ENCODE measurements at regions not wholly inside any gene's neighbourhood (a gene's known extent, or its start where the extent isn't known, plus 50 kb on each side); places are given as distances from the start of the nearest gene placed in this dataset.

GRCh38 chr6:23661549-23661948 is 464.5 kb upstream of the NRSN1 start:
- H2AK5ac ChIP-seq (ENCODE audit: low read depth, low read length) = no peak overlapping the region
- no peaks in the 10 kb centered on the region for H3K27me3 ChIP-seq (ENCODE audit: control insufficient read depth, insufficient read depth, low read length)
- no peak overlapping the region for H3K4me2 ChIP-seq (ENCODE audit: low read depth, low read length)
- H2BK20ac ChIP-seq (ENCODE audit: low read depth, low read length) = no peak overlapping the region
- no peak overlapping the region for H3K14ac ChIP-seq (replicated peaks; ENCODE audit: low read depth, low read length)
- H3K9me3 ChIP-seq (ENCODE audit: control insufficient read depth, insufficient read depth, low read length) = peaks cover 2% of the 10 kb centered on the region; the same call in 1 of the 2 replicates
- H4K91ac ChIP-seq (ENCODE audit: insufficient read depth, low read depth, low read length) = no peak overlapping the region
- no peak overlapping the region for H3K4ac ChIP-seq (ENCODE audit: low read depth, low read length)
- H3K23ac ChIP-seq (ENCODE audit: low read depth, low read length) = no peak overlapping the region
- ATAC-seq (ENCODE audit: low read depth) (no peak), DNase-seq (no peak)
- no peaks in the 10 kb centered on the region for H3K79me1 ChIP-seq (ENCODE audit: low read depth in 1 of 2, low read length in 2 of 2)
- H4K8ac ChIP-seq (ENCODE audit: low read depth in 2 of 2, low read length in 2 of 2) = no peak overlapping the region
- no peaks in the 10 kb centered on the region for H3K4me1 ChIP-seq (ENCODE audit: control insufficient read depth, insufficient read depth, low read length)
- H3K18ac ChIP-seq (ENCODE audit: low read depth, low read length) = no peak overlapping the region
- H3K9me1 ChIP-seq (ENCODE audit: insufficient read depth, low read length) = no peaks in the 10 kb centered on the region
- H3K36me3 ChIP-seq (ENCODE audit: control insufficient read depth, insufficient read depth, low read length) = no peaks in the 10 kb centered on the region
- ChIA-PET CTCF (no interaction called here), POLR2A (ENCODE audit: unreplicated experiment) (no interaction called here)
- H4K20me1 ChIP-seq (ENCODE audit: insufficient read depth, low read length) = no peaks in the 10 kb centered on the region
- TF ChIP-seq RFX5 (IDR thresholded peaks at IDR 0.05; ENCODE audit: low read depth, low read length) (no peak), MXI1 (IDR thresholded peaks at IDR 0.05; ENCODE audit: borderline replicate concordance, low read depth, low read length) (no peak), RCOR1 (IDR thresholded peaks at IDR 0.05; ENCODE audit: insufficient replicate concordance, low read length) (no peak), POLR2A (IDR thresholded peaks at IDR 0.05; ENCODE audit: low read depth, low read length) (no peak), FOS (IDR thresholded peaks at IDR 0.05; ENCODE audit: low read depth, low read length) (no peak), RAD21 (IDR thresholded peaks at IDR 0.05; ENCODE audit: low read length) (no peak), CEBPB (IDR thresholded peaks at IDR 0.05; ENCODE audit: low read depth, low read length) (no peak), CHD1 (IDR thresholded peaks at IDR 0.05; ENCODE audit: low read depth, low read length) (no peak), MAFK (IDR thresholded peaks at IDR 0.05; ENCODE audit: low read depth, low read length) (no peak), CTCF (conservative IDR thresholded peaks at IDR 0.05; ENCODE audit: low read depth, low read length) (no peak), NFE2L2 (IDR thresholded peaks at IDR 0.05; ENCODE audit: low read depth, low read length) (no peak), SMC3 (IDR thresholded peaks at IDR 0.05; ENCODE audit: low read depth, low read length) (no peak), BHLHE40 (IDR thresholded peaks at IDR 0.05; ENCODE audit: low read depth, low read length) (no peak), MAZ (IDR thresholded peaks at IDR 0.05; ENCODE audit: borderline replicate concordance, low read depth, low read length) (no peak)
- TF ChIP-seq, protein P1, sequence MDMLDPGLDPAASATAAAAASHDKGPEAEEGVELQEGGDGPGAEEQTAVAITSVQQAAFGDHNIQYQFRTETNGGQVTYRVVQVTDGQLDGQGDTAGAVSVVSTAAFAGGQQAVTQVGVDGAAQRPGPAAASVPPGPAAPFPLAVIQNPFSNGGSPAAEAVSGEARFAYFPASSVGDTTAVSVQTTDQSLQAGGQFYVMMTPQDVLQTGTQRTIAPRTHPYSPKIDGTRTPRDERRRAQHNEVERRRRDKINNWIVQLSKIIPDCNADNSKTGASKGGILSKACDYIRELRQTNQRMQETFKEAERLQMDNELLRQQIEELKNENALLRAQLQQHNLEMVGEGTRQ (IDR thresholded peaks at IDR 0.05; ENCODE audit: low read depth, low read length) = no peak
- TF ChIP-seq, protein P2, sequence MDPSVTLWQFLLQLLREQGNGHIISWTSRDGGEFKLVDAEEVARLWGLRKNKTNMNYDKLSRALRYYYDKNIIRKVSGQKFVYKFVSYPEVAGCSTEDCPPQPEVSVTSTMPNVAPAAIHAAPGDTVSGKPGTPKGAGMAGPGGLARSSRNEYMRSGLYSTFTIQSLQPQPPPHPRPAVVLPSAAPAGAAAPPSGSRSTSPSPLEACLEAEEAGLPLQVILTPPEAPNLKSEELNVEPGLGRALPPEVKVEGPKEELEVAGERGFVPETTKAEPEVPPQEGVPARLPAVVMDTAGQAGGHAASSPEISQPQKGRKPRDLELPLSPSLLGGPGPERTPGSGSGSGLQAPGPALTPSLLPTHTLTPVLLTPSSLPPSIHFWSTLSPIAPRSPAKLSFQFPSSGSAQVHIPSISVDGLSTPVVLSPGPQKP (IDR thresholded peaks at IDR 0.05; ENCODE audit: borderline replicate concordance, low read depth, low read length) = no peak
- no peak overlapping the region for H3K56ac ChIP-seq (ENCODE audit: extremely low read depth, insufficient read depth, low read length)
- no CpG with 5 or more reads among the region's 4 CpGs for WGBS, 2 experiments (ENCODE audit: extremely low coverage in 2 of 2, insufficient read length in 1 of 2)
- intact Hi-C loops (cut with micrococcal nuclease) = no loop called here
- H2BK15ac ChIP-seq (ENCODE audit: low read depth, low read length) = no peak overlapping the region
- dilution Hi-C loops (cut with HindIII; ENCODE audit: low sequenced_read_pairs, unreplicated experiment) = no loop called here
- H2AK9ac ChIP-seq (replicated peaks; ENCODE audit: low read depth, low read length, poor library complexity) = no peak overlapping the region
- no peak overlapping the region for H2BK5ac ChIP-seq (ENCODE audit: low read depth, low read length, poor library complexity, severe bottlenecking)
- BruUV-seq (replicated peaks) = no TSS peak
- in situ Hi-C loops (cut with MboI; ENCODE audit: low sequenced_read_pairs) = no loop called here
- H3K9ac ChIP-seq (ENCODE audit: low read depth, low read length) = no peak overlapping the region
- no peak overlapping the region for H3K4me3 ChIP-seq (ENCODE audit: insufficient read depth, low read depth, low read length)
- no peak overlapping the region for H4K5ac ChIP-seq (ENCODE audit: low read depth, low read length)
- no peak overlapping the region for H2BK120ac ChIP-seq (ENCODE audit: low read depth, low read length)
- H2AFZ ChIP-seq (replicated peaks; ENCODE audit: low read length, poor library complexity) = no peak overlapping the region
- no peak overlapping the region for H3K27ac ChIP-seq (ENCODE audit: insufficient read depth, low read length)
